ENCODE measurements at regions not wholly inside any gene's neighbourhood (a gene's known extent, or its start where the extent isn't known, plus 50 kb on each side); places are given as distances from the start of the nearest gene placed in this dataset.
A peak's percentile ranks its signal among the peaks of the same experiment; 100 is the strongest.

DNA sequence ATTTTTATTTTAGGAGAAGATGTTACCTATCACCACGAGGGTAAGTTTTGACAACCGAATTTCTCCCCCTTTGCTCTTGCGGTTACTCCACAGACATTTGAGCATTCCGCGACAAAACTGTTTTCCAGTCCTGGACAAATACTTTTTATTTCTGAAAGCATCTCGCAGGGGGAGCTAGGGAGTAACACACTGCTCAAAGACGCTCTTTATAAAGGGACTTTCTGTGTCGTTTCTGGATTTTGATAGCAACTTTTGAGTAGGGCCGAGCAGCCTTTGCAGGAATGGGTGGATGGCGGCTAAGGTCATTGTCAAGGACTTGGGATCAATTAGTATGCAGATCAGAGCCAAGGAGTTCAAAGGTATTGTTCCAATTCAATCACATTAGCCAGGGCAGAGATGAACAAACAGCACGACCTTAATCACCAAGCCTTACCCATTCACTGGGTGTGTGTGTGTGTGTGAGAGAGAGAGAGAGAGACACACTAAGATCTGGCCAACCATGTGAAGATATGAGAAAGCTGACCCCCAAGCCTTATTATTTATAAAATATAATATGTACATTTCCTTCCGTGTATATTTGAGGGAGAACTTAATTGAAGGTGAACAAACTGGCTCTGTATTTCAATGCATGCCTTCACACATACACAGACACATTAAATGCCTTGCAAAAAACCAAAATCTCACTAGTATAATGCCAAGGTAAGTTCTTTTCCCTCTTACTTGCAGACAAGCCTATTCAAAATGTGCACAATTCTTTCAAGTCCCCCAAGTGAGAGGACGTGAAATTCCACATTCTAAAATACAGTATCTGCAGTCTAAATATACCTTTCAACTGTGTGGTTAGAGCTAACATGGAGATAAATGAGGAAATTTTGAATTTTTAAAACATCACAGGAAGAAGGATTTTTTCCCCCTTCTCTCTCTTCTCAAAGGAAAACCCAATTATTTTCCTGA lies 613.8 kb downstream of the VRK1 start:
- TF ChIP-seq, protein P1, sequence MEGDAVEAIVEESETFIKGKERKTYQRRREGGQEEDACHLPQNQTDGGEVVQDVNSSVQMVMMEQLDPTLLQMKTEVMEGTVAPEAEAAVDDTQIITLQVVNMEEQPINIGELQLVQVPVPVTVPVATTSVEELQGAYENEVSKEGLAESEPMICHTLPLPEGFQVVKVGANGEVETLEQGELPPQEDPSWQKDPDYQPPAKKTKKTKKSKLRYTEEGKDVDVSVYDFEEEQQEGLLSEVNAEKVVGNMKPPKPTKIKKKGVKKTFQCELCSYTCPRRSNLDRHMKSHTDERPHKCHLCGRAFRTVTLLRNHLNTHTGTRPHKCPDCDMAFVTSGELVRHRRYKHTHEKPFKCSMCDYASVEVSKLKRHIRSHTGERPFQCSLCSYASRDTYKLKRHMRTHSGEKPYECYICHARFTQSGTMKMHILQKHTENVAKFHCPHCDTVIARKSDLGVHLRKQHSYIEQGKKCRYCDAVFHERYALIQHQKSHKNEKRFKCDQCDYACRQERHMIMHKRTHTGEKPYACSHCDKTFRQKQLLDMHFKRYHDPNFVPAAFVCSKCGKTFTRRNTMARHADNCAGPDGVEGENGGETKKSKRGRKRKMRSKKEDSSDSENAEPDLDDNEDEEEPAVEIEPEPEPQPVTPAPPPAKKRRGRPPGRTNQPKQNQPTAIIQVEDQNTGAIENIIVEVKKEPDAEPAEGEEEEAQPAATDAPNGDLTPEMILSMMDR (IDR thresholded peaks at IDR 0.05) = no peak
- H3K4me2 ChIP-seq (ENCODE audit: low read length) = no peak overlapping the region
- no peaks in the 10 kb centered on the region for H3K4me1 ChIP-seq
- no peak overlapping the region for H3K27ac ChIP-seq
- no peak overlapping the region for H3K9ac ChIP-seq
- H2AFZ ChIP-seq = no peak overlapping the region
- H3K79me2 ChIP-seq = no peaks in the 10 kb centered on the region
- H3K36me3 ChIP-seq (ENCODE audit: control insufficient read depth, insufficient read depth, low read length) = no peaks in the 10 kb centered on the region
- no peak overlapping the region for H3K4me3 ChIP-seq (ENCODE audit: low read depth, low read length)
- H3K27me3 ChIP-seq (ENCODE audit: control insufficient read depth, insufficient read depth, low read length) = peaks cover 18% of the 10 kb centered on the region
- H3K9me3 ChIP-seq (ENCODE audit: control insufficient read depth, low read length) = no peaks in the 10 kb centered on the region

DNA sequence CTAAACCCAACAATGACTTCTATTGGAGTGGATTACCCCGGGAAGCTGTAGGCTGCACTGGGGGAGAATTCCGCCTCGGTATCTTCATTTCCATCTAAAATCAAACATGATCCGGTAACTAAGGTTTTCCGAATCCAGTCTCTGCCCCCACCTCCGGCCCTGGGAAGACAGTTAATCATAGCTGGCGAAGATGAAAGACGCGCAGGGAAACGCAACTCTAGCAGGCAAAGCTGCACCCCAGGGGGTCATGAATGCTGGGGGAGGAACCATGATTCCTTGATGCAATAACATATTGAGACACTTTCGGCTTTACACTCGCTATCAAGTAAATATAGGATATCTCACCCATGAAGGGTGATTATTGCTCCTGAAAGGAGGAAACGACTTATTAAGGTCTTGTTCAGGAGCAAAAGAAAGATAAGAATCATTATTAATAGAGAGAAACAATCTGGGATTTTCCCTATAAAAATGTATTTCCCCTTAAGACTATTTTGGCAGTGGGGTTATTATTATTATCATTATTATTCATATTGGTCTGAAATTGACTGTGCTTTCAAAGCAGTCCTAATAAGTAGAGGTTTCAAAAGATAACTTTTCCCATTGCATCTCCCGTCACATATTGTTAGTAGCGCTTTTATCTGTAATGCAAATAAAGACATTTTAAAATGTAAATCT lies 614.9 kb downstream of the VRK1 start:
- no peaks in the 10 kb centered on the region for H3K79me2 ChIP-seq
- H3K9me3 ChIP-seq (ENCODE audit: control insufficient read depth, low read length) = no peaks in the 10 kb centered on the region
- TF ChIP-seq, protein P1 (IDR thresholded peaks at IDR 0.05) = no peak
- H3K27ac ChIP-seq = no peak overlapping the region
- H3K36me3 ChIP-seq (ENCODE audit: control insufficient read depth, insufficient read depth, low read length) = no peaks in the 10 kb centered on the region
- H3K9ac ChIP-seq = no peak overlapping the region
- H2AFZ ChIP-seq = no peak overlapping the region
- H3K4me1 ChIP-seq = no peaks in the 10 kb centered on the region
- H3K4me3 ChIP-seq (ENCODE audit: low read depth, low read length) = no peak overlapping the region
- H3K4me2 ChIP-seq (ENCODE audit: low read length) = no peak overlapping the region
- peaks cover 18% of the 10 kb centered on the region for H3K27me3 ChIP-seq (ENCODE audit: control insufficient read depth, insufficient read depth, low read length)

DNA sequence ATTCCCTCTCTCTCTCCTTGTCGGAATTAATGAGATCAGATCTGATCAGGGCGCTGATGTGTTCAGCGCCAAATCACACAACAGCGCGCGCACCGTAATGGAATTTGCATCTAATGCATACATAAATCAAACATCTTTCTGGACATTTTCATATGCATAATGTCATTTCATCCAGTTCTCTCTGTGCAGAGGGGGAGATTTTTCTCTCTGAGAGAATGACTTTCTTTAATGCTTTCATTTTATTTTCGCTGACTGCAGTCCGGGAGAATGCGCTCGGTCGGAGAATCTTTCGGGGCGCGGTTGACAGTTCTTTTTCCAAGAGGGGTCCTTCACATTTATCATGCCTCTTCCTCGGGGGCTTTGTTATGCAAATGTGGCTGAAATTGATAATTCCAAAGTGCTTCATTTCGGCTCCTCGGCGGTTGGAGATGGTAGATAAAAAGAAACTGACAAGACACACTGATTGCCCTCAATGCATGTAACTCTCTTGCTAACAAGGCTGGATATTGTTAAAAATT lies 615.9 kb downstream of the VRK1 start:
- Histone ChIP-seq H3K36me3 (ENCODE audit: control insufficient read depth, insufficient read depth, low read length) (no peaks in the 10 kb centered on the region), H2AFZ (no peak overlapping the region), H3K9me3 (ENCODE audit: control insufficient read depth, low read length) (no peaks in the 10 kb centered on the region), H3K27ac (no peak overlapping the region), H3K27me3 (ENCODE audit: control insufficient read depth, insufficient read depth, low read length) (peaks cover 18% of the 10 kb centered on the region), H3K4me2 (ENCODE audit: low read length) (peak overlapping the region; percentile 84), H3K9ac (no peak overlapping the region), H3K79me2 (no peaks in the 10 kb centered on the region), H3K4me1 (no peaks in the 10 kb centered on the region), H3K4me3 (ENCODE audit: low read depth, low read length) (peak overlapping the region; percentile 40)
- TF ChIP-seq, protein P1 (IDR thresholded peaks at IDR 0.05) = no peak

DNA sequence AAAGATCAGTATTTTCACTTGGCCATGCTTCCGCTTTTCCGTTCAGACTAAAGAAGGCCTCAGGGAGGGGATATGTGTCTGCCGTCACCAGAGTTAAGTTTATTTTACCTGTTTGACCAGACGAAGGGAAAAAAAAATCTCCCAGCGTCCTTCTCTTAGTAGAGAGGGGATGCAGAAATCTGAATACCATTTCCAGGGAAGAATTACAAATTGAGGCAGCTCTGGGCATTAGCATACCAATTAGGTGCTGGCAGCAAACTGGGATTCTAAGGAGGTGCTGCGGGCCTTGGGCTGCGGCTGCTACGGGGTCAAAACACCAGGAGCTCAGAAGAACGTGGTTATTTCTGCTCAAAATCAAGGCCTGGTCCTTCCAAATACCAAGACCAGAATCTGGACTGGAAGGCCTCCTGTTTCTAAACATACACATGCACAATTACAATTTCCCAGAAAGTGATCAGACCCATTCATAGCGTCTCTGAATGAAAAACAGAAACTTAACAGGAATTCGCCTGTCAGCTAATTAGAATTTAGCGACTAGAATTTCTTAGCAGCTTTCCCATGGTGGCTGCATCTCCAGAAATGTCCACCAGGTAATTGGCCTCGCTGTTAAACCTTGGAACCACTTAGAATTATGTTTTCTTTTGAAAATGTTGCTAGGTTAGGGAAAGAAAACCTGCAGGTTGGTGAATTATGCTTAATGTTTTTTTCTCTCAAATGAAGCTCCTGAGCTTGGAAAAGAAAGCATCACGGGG lies 617.0 kb downstream of the VRK1 start:
- Histone ChIP-seq H3K27ac (no peak overlapping the region), H3K9me3 (ENCODE audit: control insufficient read depth, low read length) (no peaks in the 10 kb centered on the region), H3K9ac (no peak overlapping the region), H2AFZ (no peak overlapping the region), H3K4me2 (ENCODE audit: low read length) (no peak overlapping the region), H3K79me2 (no peaks in the 10 kb centered on the region), H3K27me3 (ENCODE audit: control insufficient read depth, insufficient read depth, low read length) (peaks cover 18% of the 10 kb centered on the region), H3K36me3 (ENCODE audit: control insufficient read depth, insufficient read depth, low read length) (no peaks in the 10 kb centered on the region), H3K4me1 (no peaks in the 10 kb centered on the region), H3K4me3 (ENCODE audit: low read depth, low read length) (no peak overlapping the region)
- TF ChIP-seq, protein P1 (IDR thresholded peaks at IDR 0.05) = no peak
